Astrocyte (in vitro differentiated cells and primary cell): ENCODE measurements at regions not wholly inside any gene's neighbourhood (a gene's known extent, or its start where the extent isn't known, plus 50 kb on each side); places are given as distances from the start of the nearest gene placed in this dataset.

Experiments
- EZH2 ChIP-seq: IDR thresholded peaks from 2 replicates; pipeline ENCODE4 v1.6.1; 2012; ENCODE audit warnings: mild to moderate bottlenecking, low read length, inconsistent platforms; ENCODE audit not compliant: insufficient read depth
- TF ChIP-seq, protein P1 (sequence below): IDR thresholded peaks from 2 replicates; pipeline ENCODE4 v1.5.1; 2011; ENCODE audit warnings: low read depth, mild to moderate bottlenecking, inconsistent platforms, low read length, moderate library complexity; ENCODE audit not compliant: insufficient read depth

DNA sequence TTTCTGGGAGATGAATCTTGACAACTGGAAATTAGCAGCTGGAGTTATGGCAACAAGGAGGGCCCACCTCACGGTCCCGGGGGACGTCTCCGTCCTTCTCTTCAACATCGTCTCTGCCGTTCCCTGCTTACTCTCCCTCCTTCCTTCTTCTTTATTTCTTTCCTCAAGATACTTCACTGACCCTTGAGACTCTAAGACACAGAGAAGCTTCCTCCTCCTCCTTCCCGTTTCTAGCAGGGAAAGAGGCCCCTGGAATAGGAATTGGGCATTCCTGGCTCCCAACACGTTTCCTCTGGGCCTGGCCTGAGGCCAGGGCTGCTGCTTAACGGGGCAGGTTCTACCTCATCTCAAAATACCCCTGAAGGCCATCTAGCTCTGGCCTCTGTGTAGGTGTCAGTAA, 189.9 kb upstream of the GMDS start:
- TF ChIP-seq, protein P1, sequence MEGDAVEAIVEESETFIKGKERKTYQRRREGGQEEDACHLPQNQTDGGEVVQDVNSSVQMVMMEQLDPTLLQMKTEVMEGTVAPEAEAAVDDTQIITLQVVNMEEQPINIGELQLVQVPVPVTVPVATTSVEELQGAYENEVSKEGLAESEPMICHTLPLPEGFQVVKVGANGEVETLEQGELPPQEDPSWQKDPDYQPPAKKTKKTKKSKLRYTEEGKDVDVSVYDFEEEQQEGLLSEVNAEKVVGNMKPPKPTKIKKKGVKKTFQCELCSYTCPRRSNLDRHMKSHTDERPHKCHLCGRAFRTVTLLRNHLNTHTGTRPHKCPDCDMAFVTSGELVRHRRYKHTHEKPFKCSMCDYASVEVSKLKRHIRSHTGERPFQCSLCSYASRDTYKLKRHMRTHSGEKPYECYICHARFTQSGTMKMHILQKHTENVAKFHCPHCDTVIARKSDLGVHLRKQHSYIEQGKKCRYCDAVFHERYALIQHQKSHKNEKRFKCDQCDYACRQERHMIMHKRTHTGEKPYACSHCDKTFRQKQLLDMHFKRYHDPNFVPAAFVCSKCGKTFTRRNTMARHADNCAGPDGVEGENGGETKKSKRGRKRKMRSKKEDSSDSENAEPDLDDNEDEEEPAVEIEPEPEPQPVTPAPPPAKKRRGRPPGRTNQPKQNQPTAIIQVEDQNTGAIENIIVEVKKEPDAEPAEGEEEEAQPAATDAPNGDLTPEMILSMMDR: no peak
- no peak for TF ChIP-seq EZH2
